NCI-H2107 treated with DMSO at 0.1 percent for 48 hours (cell line): ENCODE measurements at regions not wholly inside any gene's neighbourhood (a gene's known extent, or its start where the extent isn't known, plus 50 kb on each side); places are given as distances from the start of the nearest gene placed in this dataset.
A peak's percentile ranks its signal among the peaks of the same experiment; 100 is the strongest.
"Not testable (repeated sequence)": the region's sequence is repeated elsewhere in the genome, so short reads cannot be mapped to it uniquely, and the experiment has no call there.

Experiments used
- DNase-seq: peaks from one replicate; lab custom pipeline; 2025; ENCODE audit not compliant: unreplicated experiment; lab: John Stamatoyannopoulos, UW

GRCh38 chr7:45267262-45267661 is 109.7 kb downstream of the RAMP3 start:
- no peak for DNase-seq

- DNase-seq, result no peak
Observed at GRCh38 chr7:45268013-45268412, 110.4 kb downstream of the RAMP3 start.

DNA sequence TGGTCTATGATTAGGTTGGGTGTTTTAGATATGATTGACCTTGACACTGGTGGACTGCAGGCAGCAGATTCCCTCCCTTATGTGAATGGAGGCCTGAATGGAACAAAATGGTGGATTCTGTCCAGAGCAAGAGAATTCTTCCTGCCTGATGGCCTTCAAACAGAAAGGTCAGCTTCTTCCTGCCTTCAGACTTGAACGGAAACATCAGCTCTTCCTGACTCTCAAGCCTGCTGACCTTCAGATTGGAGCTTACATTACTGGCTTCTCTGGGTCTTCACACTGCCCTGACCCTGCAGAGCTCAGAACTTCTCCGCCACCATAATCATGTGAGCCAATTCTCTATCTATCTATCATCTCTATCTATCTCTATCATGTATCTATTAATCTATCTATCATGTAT is 111.6 kb downstream of the RAMP3 start:
- DNase-seq, result no peak

DNA sequence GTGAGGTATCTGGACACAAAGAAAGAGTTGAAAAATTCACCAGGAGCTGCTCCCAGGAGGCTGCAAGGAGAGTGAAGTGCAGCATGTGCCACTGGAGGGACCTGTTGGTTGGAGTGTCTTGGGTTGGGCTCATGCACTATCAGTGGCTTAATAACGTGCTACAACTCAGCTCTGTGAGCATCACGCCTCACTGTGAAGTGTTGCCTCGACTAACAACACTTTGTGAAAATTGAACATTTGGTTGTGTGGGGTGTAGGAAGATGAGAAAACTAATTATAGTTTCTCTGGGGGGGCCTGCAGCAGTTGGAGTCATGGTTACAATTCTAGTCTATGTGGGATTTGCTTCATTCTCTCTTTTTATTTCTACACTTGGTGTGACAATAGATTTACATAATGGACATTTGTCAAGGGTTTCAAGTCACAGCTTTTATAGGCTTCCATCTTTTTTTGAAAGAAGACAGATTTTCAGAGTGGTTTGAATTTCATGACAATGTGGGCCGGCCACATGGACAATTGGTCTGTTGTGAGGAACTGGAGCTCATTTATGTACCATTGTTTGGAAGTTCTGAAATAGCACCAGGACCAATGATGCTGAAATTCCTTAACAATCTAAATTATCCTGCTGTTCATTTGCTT is 121.3 kb downstream of the RAMP3 start:
- no peak for DNase-seq

GRCh38 chr7:45289611-45290010 is 132.0 kb downstream of the RAMP3 start:
- not testable (repeated sequence) for DNase-seq

DNA sequence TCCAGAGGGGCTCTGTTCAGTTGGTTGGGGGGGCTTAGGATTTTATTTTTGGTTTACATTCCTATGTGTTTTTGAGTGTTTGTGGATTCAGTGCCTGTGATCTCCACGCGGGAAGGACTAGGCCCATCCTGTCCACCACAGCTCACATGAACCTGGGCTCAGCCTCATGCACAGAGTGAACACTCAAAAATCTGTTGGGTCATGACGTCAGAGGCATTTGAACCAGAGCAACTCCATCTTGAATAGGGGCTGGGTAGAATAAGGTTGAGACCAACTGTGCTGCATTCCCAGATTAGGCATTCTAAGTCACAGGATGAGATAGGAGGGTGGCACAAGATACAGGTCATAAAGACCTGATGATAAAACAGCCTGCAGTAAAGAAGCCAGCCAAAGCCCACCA is 133.3 kb downstream of the RAMP3 start:
- DNase-seq, result no peak

- DNase-seq, result peak; percentile 47
Observed at GRCh38 chr7:45292481-45292880, 134.9 kb downstream of the RAMP3 start.

DNA sequence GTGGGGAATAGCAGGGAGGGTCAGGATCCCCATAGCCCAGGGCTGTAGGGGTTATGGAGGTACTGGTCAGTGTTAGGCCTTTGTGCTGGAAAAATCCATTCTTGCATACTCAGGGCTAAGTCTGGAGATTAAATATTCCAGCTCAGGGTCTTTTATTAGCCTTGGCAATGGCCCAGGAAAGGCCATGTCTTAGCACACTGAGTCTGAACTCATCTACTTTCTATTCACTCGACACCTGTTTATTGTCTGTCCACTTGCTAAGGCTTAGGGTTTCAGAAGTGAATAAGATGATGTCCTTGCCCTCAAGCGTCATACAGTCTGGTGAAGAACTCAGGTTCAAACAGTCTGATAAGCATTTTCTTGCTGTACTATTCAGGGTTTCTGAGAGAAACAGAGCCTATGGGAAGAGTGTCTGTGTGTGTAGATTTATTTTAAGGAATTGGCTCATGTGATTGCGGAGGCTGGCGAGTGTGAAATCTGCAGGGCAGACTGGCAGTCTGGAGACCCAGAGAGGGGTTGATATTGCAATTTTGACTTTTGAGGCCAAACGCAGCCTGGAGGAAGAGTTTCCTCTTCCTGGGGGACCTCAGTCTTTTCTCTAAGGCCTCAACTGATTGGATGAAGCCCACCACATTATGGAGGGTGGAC is 135.8 kb downstream of the RAMP3 start:
- no peak for DNase-seq

DNA sequence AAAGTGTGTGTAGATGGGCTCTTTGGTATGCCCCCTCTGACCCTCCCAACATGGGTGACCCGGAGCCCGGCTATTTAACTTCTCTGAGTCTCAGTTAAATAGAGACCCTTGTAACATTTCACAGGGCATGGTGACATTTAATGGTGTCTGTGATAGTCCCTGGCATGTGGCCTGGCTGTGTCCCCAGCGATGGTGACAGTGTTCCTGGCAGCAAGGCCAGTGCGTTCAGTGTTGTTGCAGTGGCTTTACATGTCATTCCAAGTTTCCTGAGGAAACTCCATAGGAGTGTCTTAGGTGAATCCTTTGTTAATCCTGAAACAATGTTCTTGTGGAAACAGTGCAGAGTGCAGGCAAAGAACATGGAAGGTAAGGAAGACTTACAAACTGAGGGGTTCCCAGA is 137.0 kb downstream of the RAMP3 start:
- no peak for DNase-seq

- DNase-seq, result no peak
Observed at GRCh38 chr7:45295222-45295621, 137.6 kb downstream of the RAMP3 start.

GRCh38 chr7:45296748-45297147 is 139.2 kb downstream of the RAMP3 start:
- DNase-seq, result no peak

DNA sequence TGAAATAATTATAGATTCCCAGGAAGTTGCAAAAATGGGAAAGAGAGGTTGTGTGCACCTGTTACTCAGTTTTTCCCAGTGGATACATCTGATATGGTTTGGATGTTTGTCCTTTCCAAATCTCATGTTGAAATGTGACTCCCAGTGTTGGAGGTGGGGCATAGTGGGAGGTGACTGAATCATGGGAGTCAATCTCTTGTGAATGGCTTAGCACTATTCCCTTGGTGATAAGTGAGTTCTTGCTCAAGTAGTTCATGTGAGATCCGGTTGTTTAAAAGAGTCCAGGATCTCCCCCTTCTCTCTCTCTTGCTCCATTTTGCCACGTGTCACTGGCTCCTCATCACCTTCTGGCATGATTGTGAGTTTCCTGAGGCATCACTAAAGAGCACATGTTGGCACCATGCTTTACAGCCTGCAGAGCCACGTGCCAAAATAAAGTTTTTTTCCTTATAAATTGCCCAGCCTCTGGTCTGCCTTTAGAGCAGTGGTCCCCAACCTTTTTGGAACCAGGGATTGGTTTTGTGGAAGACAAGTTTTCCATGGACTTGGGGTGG is 149.2 kb downstream of the RAMP3 start:
- DNase-seq, result no peak

GRCh38 chr7:45311597-45311996 is 154.0 kb downstream of the RAMP3 start:
- no peak for DNase-seq

DNA sequence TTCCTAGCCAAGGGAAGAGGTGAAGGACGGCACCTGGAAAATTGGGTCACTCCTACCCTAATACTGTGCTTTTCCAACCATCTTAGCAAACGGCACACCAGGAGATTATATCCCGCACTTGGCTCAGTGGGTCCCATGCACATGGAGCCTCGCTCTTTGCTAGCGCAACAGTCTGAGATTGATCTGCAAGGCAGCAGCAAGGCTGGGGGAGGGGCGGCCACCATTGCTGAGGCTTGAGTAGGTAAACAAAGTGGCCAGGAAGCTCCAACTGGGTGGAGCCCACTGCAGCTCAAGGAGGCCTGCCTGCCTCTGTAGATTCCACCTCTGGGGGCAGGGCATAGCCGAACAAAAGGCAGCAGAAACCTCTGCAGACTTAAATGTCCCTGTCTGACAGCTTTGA is 157.9 kb downstream of the RAMP3 start:
- not testable (repeated sequence) for DNase-seq

DNA sequence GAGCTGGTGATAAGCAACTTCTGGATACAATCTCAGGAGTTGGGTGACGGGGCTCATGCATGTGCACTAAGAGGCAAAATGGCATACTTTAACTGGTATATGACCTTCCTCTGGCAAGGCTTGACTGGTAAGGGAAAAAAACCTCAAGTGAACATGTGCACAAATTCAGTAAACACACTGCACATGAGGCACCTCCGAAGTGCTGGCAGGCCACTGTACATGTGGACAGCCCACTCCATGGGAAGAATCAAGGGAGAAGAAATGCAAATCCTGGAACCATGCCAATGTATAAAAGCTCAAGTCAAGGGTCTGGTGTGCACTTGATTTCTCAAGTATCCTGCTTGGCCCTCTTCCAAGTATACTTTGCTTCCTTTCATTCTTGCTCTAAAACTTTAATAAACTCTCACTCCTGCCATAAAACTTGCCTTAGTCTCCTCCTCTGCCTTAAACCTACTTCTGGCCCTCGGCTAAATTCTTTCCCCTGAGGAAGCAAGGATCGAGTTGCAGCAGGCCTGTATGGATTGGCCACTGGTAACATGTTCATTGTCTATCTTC is 167.2 kb downstream of the RAMP3 start:
- DNase-seq, result peak; percentile 31

- no peak for DNase-seq
Observed at GRCh38 chr7:45325378-45325777, 167.8 kb downstream of the RAMP3 start.

GRCh38 chr7:45328403-45328981 is 170.9 kb downstream of the RAMP3 start:
- no peak for DNase-seq

DNA sequence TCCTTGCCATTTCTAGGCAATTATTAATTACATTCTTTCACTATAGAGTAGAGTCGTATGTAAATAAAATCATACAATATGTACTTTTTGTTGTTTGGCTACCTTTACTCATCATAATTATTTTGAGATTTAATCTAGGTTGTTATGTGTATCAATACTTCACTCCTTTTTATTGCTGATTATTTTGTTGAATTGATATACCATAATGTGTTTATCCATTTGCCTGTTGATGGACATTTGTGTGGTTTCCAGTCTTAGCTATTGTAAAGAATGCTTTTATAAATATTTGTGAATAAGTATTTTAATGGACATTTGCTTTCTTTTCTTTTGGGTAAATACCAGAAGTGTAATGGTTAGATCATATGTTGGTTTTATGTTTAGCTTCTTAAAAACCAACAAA is 174.0 kb downstream of the RAMP3 start:
- no peak for DNase-seq

- not testable (repeated sequence) for DNase-seq
Observed at GRCh38 chr7:45335024-45335423, 177.4 kb downstream of the RAMP3 start.

- DNase-seq, result peak; percentile 32
Observed at GRCh38 chr7:45342236-45342635, 184.6 kb downstream of the RAMP3 start.

DNA sequence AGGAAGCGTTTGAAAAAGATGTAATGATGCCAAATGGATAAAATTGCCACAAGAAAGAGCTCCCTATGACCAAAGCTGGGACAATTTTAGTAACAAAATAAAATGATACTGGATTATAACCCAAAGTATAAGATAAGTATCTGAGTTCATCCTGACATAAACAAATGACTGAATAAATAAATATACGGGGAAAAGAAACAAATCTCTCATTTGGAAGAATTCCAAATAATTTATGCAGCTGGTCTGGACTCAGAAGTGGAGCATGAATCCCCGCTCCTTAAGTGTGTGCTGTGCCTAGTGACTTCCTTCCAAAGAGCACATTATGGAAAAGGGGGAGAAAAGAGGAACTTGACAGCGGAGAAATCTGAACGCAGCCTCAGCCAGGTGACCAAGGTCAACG is 186.2 kb downstream of the RAMP3 start:
- DNase-seq, result no peak

DNA sequence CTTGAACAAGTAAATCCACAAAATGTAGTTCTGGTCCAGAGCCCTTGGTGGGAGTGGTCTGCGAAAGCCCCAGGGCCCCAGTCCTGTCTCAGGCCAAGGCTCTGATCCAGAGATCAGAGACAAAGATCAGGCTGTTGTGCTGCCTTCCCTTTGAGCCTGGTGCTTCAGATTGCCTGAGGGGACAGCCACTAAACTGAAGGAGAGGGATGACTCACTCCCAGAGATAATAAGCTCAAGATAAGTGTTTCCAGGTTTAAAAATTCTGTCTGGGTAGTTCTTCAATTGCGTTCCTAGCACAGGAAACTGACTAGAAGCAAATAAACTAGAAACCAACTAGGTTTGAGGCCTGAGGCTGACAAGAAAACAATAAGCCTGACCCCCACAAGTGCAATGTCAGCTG is 190.2 kb downstream of the RAMP3 start:
- DNase-seq, result no peak
